Osteocyte (in vitro differentiated cells): ENCODE measurements at regions not wholly inside any gene's neighbourhood (a gene's known extent, or its start where the extent isn't known, plus 50 kb on each side); places are given as distances from the start of the nearest gene placed in this dataset.
"Not testable (repeated sequence)": the region's sequence is repeated elsewhere in the genome, so short reads cannot be mapped to it uniquely, and the experiment has no call there.

Experiments
- DNase-seq: peaks from one replicate; pipeline ENCODE4 v3.0.0; 2021; ENCODE audit warnings: mixed read lengths; ENCODE audit not compliant: unreplicated experiment; ENCODE audit errors: extremely low spot score
- H3K27ac Mint-ChIP-seq: one replicate; pipeline ENCODE4 v1.8.0; 2021; ENCODE audit warnings: mild to moderate bottlenecking, mixed read lengths; ENCODE audit not compliant: unreplicated experiment
- H3K27me3 Mint-ChIP-seq: one replicate; pipeline ENCODE4 v1.8.0; 2021; ENCODE audit warnings: mixed read lengths; ENCODE audit not compliant: unreplicated experiment
- H3K36me3 Mint-ChIP-seq: one replicate; pipeline ENCODE4 v1.8.0; 2021; ENCODE audit warnings: mixed read lengths; ENCODE audit not compliant: unreplicated experiment
- H3K4me1 Mint-ChIP-seq: one replicate; pipeline ENCODE4 v1.8.0; 2021; ENCODE audit warnings: mixed read lengths; ENCODE audit not compliant: unreplicated experiment
- H3K4me3 Mint-ChIP-seq: one replicate; pipeline ENCODE4 v1.8.0; 2021; ENCODE audit warnings: mild to moderate bottlenecking, moderate library complexity, mixed read lengths; ENCODE audit not compliant: unreplicated experiment
- H3K9me3 Mint-ChIP-seq: one replicate; pipeline ENCODE4 v1.8.0; 2021; ENCODE audit warnings: mixed read lengths; ENCODE audit not compliant: unreplicated experiment
- CTCF ChIP-seq: fragments of 200-600 bp; sonication (generic); IDR thresholded peaks from 2 replicates; pipeline ENCODE4 v1.5.0; 2021; ENCODE audit warnings: antibody characterized with exemption, mild to moderate bottlenecking, moderate library complexity

- no peak overlapping the region for H3K4me3 Mint-ChIP-seq
- H3K27ac Mint-ChIP-seq = no peak overlapping the region
- no peak for DNase-seq
- peaks cover 26% of the 10 kb centered on the region for H3K9me3 Mint-ChIP-seq
- no peak for TF ChIP-seq CTCF
- no peaks in the 10 kb centered on the region for H3K4me1 Mint-ChIP-seq
- H3K27me3 Mint-ChIP-seq = no peaks in the 10 kb centered on the region
- no peaks in the 10 kb centered on the region for H3K36me3 Mint-ChIP-seq
These were observed 105.0 kb upstream of the ANKRD50 start for GRCh38 chr4:124817531-124817930.

GRCh38 chr4:124812203-124812602, 99.7 kb upstream of the ANKRD50 start:
- not testable (repeated sequence) for H3K27me3 Mint-ChIP-seq, H3K4me3 Mint-ChIP-seq, H3K4me1 Mint-ChIP-seq, DNase-seq, H3K27ac Mint-ChIP-seq, H3K36me3 Mint-ChIP-seq
- H3K9me3 Mint-ChIP-seq = peaks cover 14% of the 10 kb centered on the region

GRCh38 chr4:124810827-124811226, 98.3 kb upstream of the ANKRD50 start:
- Mint-ChIP-seq H3K4me3 (no peak overlapping the region), H3K4me1 (peaks cover 7% of the 10 kb centered on the region), H3K27me3 (no peaks in the 10 kb centered on the region), H3K27ac (no peak overlapping the region), H3K9me3 (peaks cover 20% of the 10 kb centered on the region), H3K36me3 (peaks cover 8% of the 10 kb centered on the region)
- DNase-seq = no peak
- TF ChIP-seq CTCF = no peak

GRCh38 chr4:124807421-124807820, 94.9 kb upstream of the ANKRD50 start:
- no peak overlapping the region for H3K4me3 Mint-ChIP-seq
- TF ChIP-seq CTCF = no peak
- H3K9me3 Mint-ChIP-seq = peaks cover 16% of the 10 kb centered on the region
- peaks cover 8% of the 10 kb centered on the region for H3K36me3 Mint-ChIP-seq
- no peak for DNase-seq
- H3K27me3 Mint-ChIP-seq = no peaks in the 10 kb centered on the region
- no peak overlapping the region for H3K27ac Mint-ChIP-seq
- H3K4me1 Mint-ChIP-seq = peaks cover 7% of the 10 kb centered on the region

- H3K27ac Mint-ChIP-seq = no peak overlapping the region
- no peak for TF ChIP-seq CTCF
- peaks cover 7% of the 10 kb centered on the region for H3K4me1 Mint-ChIP-seq
- H3K36me3 Mint-ChIP-seq = peaks cover under 1% of the 10 kb centered on the region
- H3K4me3 Mint-ChIP-seq = no peak overlapping the region
- no peak for DNase-seq
- H3K9me3 Mint-ChIP-seq = peaks cover 10% of the 10 kb centered on the region
- no peaks in the 10 kb centered on the region for H3K27me3 Mint-ChIP-seq
These were observed 93.9 kb upstream of the ANKRD50 start for GRCh38 chr4:124806403-124806802.

- Mint-ChIP-seq H3K27me3 (no peaks in the 10 kb centered on the region), H3K9me3 (peaks cover 17% of the 10 kb centered on the region), H3K4me3 (no peak overlapping the region), H3K27ac (no peak overlapping the region), H3K4me1 (no peaks in the 10 kb centered on the region), H3K36me3 (no peaks in the 10 kb centered on the region)
- TF ChIP-seq CTCF = no peak
- DNase-seq = no peak
These were observed 92.1 kb upstream of the ANKRD50 start for GRCh38 chr4:124804584-124804983.
